ENCODE measurements at regions not wholly inside any gene's neighbourhood (a gene's known extent, or its start where the extent isn't known, plus 50 kb on each side); places are given as distances from the start of the nearest gene placed in this dataset.

GRCh38 chr11:44365616-44366015 lies 55.7 kb upstream of the ALX4 start:
- TF ChIP-seq CTCF (IDR thresholded peaks at IDR 0.05) (no peak), POLR2A (IDR thresholded peaks at IDR 0.05) (no peak)

All from thyroid gland (tissue), 4 donors.